T follicular helper cell (primary cell): ENCODE measurements at regions not wholly inside any gene's neighbourhood (a gene's known extent, or its start where the extent isn't known, plus 50 kb on each side); places are given as distances from the start of the nearest gene placed in this dataset.
"Not testable (repeated sequence)": the region's sequence is repeated elsewhere in the genome, so short reads cannot be mapped to it uniquely, and the experiment has no call there.

Source experiments
- DNase-seq: peaks from one replicate; pipeline ENCODE4 v3.0.0-alpha.2; 2020; ENCODE audit warnings: low read depth

GRCh38 chr1:29563092-29563491 lies 326.8 kb downstream of the PTPRU start:
- no peak for DNase-seq

- no peak for DNase-seq
These were observed 322.7 kb downstream of the PTPRU start for GRCh38 chr1:29559056-29559455.

- no peak for DNase-seq
These were observed 321.6 kb downstream of the PTPRU start for GRCh38 chr1:29557701-29558600.

- no peak for DNase-seq
These were observed 320.7 kb downstream of the PTPRU start for GRCh38 chr1:29557066-29557465.

GRCh38 chr1:29556657-29557056 lies 320.3 kb downstream of the PTPRU start:
- DNase-seq, result no peak

- DNase-seq, result no peak
These were observed 318.8 kb downstream of the PTPRU start for GRCh38 chr1:29555043-29555620.

GRCh38 chr1:29554208-29554778 lies 318.0 kb downstream of the PTPRU start:
- no peak for DNase-seq

GRCh38 chr1:29551123-29551936 lies 315.0 kb downstream of the PTPRU start:
- DNase-seq, result no peak

GRCh38 chr1:29550119-29550841 lies 314.0 kb downstream of the PTPRU start:
- no peak for DNase-seq

- DNase-seq, result not testable (repeated sequence)
These were observed 313.4 kb downstream of the PTPRU start for GRCh38 chr1:29549728-29550118.

GRCh38 chr1:29549001-29549400 lies 312.7 kb downstream of the PTPRU start:
- DNase-seq, result no peak

GRCh38 chr1:29548091-29548490 lies 311.8 kb downstream of the PTPRU start:
- no peak for DNase-seq

- DNase-seq, result no peak
These were observed 311.0 kb downstream of the PTPRU start for GRCh38 chr1:29547300-29547699.

GRCh38 chr1:29546496-29546895 lies 310.2 kb downstream of the PTPRU start:
- no peak for DNase-seq

GRCh38 chr1:29544406-29544805 lies 308.1 kb downstream of the PTPRU start:
- no peak for DNase-seq

GRCh38 chr1:29543586-29543985 lies 307.3 kb downstream of the PTPRU start:
- no peak for DNase-seq

- DNase-seq, result no peak
These were observed 306.2 kb downstream of the PTPRU start for GRCh38 chr1:29542548-29542947.

GRCh38 chr1:29541631-29542030 lies 305.3 kb downstream of the PTPRU start:
- DNase-seq, result no peak

GRCh38 chr1:29540801-29541357 lies 304.6 kb downstream of the PTPRU start:
- no peak for DNase-seq

- no peak for DNase-seq
These were observed 303.6 kb downstream of the PTPRU start for GRCh38 chr1:29539971-29540370.

GRCh38 chr1:29538586-29538985 lies 302.3 kb downstream of the PTPRU start:
- DNase-seq, result no peak
